ENCODE measurements at regions not wholly inside any gene's neighbourhood (a gene's known extent, or its start where the extent isn't known, plus 50 kb on each side); places are given as distances from the start of the nearest gene placed in this dataset.
"Not testable (repeated sequence)": the region's sequence is repeated elsewhere in the genome, so short reads cannot be mapped to it uniquely, and the experiment has no call there.

DNA sequence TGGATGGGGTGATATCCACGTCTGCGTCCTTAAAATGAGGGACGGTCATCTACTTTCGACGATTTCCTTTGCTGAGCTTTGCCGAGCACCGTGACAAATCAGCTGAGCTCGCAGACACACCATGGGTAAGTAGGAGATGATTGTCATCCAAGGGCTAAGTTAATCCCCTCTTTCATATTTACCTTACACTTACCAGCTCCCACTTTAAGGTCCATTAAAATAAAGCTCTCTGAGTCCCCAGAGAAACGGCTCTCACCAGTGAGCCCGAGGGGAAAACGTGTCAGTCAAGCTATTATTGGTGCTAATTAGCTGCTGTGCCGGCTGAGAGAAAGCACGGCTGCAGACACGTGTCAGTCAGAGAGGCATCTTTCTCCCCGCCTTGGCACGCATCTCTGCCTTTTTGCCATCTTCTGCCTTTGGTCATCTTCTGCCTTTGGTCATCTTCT lies 72.2 kb downstream of the CRLF2 start:
- DNase-seq, result no peak

- no peak for DNase-seq
Measured at GRCh38 chrX:1139185-1139500, 73.3 kb downstream of the CRLF2 start.

DNA sequence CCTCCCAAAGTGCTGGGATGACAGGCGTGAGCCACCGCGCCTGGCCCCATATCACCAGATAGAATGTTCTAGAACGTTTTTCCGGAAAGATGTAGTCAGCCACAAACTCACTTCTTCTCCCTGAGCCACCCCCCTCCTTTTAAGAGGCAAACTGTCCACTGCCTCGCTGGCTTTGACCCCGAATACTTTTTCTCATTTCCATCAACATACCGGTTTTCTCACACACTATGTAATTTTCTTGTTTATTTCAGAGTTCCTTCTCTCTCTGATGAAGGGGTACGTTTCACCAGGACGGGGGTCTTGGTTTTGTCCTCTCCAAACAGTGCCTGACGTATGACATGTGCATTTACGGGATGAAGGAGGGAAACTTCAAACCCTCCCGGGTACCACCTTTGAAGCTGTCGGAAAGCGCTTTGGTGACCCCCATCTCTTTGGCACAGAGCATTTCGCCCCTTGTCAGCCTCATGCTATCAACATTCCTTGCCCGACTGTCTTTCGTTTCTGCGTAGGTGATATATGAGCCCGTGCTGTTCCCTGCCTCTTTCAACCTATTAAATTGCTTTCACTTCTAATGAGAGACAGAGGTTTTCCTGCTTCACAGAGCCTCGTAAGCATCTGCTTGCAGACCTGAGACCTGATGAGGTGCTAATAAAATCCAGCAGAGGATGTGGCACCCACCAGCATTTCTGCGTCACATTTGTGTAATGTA lies 73.8 kb downstream of the CRLF2 start:
- no peak for DNase-seq

- no peak for DNase-seq
Measured at GRCh38 chrX:1137531-1137930, 74.9 kb downstream of the CRLF2 start.

DNA sequence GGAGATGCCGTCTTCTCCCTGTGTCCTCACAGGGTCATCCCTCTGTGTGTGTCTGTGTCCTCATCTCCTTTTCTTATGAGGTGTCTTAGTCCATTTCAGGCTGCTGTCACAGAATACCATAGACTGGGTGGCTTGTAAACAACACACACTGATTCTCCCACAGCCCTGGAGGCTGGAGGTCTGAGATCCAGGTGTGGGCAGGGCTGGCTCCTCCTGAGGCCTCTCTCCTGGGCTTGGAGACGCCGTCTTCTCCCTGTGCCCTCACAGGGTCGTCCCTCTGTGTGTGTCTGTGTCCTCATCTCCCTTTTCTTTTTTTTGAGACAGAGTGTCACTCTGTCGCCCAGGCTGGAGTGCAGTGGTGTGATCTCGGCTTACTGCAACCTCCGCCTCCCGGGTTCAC lies 75.9 kb downstream of the CRLF2 start:
- not testable (repeated sequence) for DNase-seq

DNA sequence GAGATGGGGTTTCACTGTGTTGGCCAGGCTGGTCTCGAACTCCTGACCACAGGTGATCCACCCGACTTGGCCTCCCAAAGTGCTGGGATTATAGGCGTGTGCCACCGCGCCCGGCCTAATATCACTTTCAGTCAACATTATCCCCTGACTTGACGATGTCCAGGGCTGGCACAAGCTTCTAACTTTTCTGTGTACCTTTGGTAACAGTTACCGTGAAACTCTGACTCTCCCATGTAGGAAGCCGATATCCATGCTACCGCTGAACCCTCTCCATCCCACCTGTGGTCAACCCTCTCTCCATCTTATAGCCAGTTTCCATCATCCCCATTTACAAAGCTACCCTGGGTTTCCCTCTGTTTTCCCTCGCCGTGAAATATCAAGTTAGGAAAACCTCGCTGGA lies 77.5 kb downstream of the CRLF2 start:
- DNase-seq, result no peak

DNA sequence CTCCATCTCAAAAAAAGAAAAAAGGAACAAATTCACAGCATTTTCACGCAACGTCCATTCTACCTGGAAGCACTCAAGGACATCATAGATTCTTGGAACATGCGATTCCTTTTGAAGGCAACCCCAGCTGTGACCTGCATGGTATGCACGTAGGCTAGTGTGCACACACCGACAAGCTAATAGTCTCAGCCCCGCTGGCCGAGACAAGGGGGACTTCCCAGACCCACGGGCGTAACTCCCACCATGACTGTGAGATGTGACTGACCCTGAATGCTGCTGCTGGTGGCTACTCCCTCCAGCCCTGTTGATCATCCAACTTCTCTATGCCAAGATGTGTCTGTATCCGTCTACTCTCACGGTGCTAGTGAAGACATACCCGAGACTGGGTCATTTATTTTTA lies 78.3 kb downstream of the CRLF2 start:
- DNase-seq, result no peak

- no peak for DNase-seq
Measured at GRCh38 chrX:1126738-1127137, 85.7 kb downstream of the CRLF2 start.

DNA sequence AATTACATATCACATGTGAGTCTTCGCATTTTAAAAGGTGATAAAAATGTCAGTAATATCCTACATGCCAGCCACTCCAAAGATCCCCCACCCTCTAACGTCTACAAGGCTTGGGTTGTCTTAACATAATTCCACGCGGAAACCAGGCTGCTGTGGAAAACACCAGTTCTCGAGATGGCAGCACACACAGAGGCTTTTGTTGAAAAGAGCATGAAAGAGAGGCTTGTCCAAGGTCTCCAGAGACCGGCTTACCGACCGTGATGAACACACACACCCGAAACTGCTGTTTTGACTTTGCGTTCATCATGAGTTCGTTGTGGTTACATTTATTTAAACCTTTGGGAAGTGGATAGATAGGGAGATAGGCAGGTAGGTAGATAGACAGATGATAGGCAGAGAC lies 87.9 kb downstream of the CRLF2 start:
- DNase-seq, result no peak

GRCh38 chrX:1122851-1123250 lies 89.6 kb downstream of the CRLF2 start:
- DNase-seq, result not testable (repeated sequence)

DNA sequence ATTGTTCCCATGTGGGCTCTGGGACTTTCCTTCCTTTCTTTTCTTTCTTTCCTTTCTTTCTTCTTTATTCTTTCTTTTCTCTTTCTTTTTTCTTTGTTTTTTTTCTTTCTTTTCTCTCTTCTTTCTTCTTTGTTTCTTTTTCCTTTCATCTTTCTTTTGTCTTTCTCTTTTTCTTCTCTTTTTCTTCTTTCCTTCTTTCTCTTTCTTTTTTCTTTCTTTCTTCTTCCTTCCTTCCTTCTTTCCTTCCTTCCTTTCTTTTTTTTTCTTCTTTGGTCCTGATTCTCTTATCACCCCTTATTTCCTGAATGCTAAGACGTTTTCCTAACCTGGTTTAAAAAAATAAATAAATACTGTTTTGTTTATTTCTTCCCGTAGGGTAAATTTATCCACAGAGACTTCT lies 93.2 kb downstream of the CRLF2 start:
- DNase-seq, result no peak

DNA sequence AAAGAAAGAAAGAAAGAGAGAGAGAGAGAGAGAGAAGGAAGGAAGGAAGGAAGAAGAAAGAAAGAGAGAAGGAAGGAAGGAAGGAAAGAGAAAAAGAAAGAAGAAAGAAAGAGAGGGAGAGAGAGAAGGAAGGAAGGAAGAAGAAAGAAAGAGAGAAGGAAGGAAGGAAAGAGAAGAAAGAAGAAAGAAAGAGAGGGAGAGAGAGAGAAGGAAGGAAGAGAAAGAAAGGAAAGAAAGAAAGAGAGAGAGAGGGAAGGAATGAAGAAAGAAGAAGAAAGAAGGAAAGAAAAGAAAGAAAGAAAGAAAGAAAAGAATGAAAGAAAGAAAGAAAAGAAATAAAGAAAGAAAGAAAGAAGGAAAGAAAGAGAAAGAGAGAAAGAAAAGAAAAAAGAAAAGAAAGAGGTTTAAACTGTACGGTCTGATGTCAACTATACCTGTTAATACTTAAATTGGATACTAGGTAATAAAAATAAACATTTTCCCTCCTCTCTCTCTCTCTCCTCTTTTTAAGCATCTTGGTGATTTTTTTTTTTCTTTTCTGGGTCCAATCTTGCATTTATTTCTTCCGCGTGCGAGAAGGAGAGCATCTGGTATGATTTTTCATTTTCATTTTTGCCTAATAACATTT lies 93.8 kb downstream of the CRLF2 start:
- DNase-seq, result no peak

DNA sequence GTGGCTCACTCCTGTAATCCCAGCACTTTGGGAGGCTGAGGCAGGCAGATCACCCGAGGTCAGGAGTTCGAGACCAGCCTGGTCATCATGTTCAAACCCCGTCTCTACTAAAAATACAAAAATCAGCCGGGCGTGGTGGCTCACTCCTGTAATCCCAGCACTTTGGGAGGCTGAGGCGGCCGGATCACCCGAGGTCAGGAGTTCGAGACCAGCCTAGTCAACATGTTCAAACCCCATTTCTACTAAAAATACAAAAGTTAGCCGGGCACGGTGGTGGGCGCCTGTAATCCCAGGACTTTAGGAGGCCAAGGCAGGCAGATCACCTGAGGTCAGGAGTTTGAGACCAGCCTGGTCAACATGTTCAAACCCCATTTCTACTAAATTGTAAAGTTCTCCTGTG lies 97.0 kb downstream of the CRLF2 start:
- DNase-seq, result not testable (repeated sequence)

DNA sequence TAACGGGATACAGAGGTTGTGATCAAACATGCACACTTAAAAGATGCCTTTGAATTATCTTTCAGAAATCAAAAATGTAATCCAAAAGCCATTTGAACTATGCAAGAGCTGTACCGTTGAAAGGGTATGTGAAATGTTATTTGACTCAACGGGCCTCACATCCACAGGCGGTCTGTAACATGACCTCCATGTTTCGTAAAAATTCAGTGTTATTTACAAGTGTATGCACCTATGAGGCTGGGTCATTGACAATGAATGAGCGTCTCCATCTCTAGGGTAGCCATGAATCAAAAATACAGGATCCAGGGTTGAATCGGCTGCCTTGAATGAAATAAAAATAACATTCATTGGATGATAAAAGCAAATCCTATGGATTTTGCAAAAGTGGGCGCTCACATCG lies 100.1 kb downstream of the CRLF2 start:
- DNase-seq, result no peak

DNA sequence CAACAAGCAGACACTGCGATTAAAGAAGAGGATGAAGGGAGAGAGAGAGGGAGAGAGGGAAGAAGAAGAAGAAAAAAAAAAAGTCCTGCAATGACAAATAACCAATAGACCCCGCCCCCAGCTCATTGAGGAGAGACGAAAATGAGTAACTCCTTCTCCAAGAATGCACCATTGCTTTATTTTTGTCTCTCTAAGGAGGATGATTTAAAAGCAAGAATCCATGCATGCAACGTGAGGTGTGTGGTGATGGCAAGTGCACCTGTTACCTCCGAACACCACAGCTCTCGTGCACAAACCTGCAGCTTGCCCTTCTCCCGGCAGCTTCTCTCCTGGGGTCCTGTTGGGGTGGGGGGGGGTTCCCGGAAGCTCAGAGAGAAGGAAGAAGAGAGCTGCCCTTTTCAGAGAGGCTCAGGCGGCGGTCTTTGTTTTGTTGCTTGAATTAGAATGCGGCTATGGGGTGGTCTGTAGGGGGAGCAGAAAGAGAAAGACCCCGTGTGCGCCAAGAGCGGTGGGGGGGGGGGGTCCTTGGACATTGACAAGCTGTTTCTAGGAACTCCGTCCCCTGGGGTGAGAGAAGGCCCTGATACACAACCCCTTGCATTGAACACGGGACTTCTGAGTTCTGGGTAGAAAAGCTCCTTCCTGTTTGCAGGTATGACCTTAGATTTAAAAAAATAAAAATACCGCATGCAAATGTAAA lies 100.7 kb downstream of the CRLF2 start:
- DNase-seq, result no peak

GRCh38 chrX:1109580-1110119 lies 102.8 kb downstream of the CRLF2 start:
- no peak for DNase-seq

- DNase-seq, result no peak
Measured at GRCh38 chrX:1108501-1109445, 103.7 kb downstream of the CRLF2 start.

GRCh38 chrX:1106478-1107210 lies 105.8 kb downstream of the CRLF2 start:
- no peak for DNase-seq

GRCh38 chrX:1105671-1106419 lies 106.6 kb downstream of the CRLF2 start:
- no peak for DNase-seq

- DNase-seq, result not testable (repeated sequence)
Measured at GRCh38 chrX:1105031-1105430, 107.4 kb downstream of the CRLF2 start.

DNA sequence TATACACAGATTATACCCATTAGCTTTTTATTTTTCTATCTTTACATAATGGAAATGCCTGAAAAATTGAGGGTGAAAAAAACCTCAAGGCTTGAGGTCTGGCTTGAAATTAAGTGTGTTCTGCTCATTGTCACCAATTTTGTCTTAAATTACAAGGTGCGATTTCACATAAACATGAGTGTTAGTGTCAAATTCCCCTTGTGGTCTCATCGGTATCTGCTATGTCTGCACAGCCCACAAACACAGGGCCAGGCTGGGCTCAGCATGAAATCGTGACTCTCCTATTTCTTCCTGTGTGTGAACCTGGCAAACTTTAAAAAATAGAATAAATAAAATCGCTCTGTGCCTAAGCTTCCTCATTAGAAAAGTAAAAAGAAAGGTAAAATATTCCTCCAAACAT lies 109.1 kb downstream of the CRLF2 start:
- no peak for DNase-seq

Measured in stimulated activated CD4-positive, alpha-beta T cell treated with anti-CD3 and anti-CD28 coated beads, Interleukin-2, amount 100 ng/mL, for 24 hours (primary cell).